GM12875 (cell line): ENCODE measurements at regions not wholly inside any gene's neighbourhood (a gene's known extent, or its start where the extent isn't known, plus 50 kb on each side); places are given as distances from the start of the nearest gene placed in this dataset.

Experiments used
- H3K4me3 ChIP-seq: one replicate; pipeline ENCODE4 v1.5.1; 2011; ENCODE audit warnings: low read depth, low read length, control low read depth
- TF ChIP-seq, protein P1 (sequence below): IDR thresholded peaks from 2 replicates; pipeline ENCODE4 v1.5.1; 2011; ENCODE audit warnings: low read depth, mild to moderate bottlenecking, control low read depth, inconsistent platforms, low read length, moderate library complexity, borderline replicate concordance; ENCODE audit not compliant: insufficient read depth

DNA sequence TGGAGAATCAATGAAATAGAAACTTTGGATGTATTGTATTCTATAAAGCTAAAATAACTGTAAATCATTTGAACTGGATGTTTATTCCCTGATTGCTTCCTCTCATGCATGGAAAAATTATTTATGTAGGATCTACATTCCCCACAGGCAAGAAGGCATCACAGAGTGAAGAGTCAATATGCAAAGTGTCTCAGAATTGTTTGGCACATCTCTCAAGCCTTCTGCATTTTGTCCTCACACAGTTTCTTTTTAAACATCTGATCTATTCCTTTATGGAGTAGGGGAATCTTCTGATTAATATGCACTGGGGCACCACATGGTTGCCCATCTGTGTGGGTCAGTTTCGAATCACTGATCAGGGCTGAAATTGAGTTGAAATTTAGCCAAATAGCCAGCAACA lies 465.4 kb downstream of the ZNF804A start:
- TF ChIP-seq, protein P1, sequence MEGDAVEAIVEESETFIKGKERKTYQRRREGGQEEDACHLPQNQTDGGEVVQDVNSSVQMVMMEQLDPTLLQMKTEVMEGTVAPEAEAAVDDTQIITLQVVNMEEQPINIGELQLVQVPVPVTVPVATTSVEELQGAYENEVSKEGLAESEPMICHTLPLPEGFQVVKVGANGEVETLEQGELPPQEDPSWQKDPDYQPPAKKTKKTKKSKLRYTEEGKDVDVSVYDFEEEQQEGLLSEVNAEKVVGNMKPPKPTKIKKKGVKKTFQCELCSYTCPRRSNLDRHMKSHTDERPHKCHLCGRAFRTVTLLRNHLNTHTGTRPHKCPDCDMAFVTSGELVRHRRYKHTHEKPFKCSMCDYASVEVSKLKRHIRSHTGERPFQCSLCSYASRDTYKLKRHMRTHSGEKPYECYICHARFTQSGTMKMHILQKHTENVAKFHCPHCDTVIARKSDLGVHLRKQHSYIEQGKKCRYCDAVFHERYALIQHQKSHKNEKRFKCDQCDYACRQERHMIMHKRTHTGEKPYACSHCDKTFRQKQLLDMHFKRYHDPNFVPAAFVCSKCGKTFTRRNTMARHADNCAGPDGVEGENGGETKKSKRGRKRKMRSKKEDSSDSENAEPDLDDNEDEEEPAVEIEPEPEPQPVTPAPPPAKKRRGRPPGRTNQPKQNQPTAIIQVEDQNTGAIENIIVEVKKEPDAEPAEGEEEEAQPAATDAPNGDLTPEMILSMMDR, result no peak
- H3K4me3 ChIP-seq, result no peak overlapping the region

DNA sequence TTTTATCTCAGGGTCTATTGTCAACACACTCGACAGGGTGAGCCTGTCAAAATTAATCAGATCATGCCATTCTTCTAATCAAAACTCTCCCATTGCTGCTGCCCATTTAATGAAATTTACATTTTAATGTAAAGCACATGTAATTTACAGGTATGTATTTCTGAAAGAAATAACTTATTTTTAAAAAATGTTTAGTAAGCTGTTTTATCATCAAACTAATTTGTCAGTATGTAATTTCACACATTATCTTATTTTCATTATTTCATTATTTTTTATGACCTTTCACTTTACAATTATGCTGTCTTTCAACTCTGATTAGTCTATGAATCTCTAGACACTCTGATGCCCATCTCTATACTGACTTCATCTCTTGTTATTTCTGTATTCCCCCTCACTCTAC lies 467.8 kb downstream of the ZNF804A start:
- TF ChIP-seq, protein P1, result no peak

DNA sequence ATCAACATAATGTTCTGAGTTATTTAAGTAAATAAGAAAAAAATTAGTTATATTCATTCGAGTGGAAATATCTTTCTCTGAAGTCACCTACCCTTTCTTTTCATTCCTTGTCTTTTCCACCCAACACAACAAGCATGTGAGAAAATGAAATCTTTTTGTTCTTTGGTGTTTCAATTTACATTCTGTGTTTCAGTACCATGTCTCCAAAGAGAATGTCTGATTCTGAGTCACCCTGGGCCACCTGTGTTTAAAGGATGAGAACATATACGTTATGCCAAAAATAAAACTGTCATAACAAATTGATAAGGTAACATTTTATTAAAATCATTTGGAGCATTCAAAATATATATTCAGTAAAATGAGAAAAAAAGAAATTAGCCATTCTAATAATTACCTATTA lies 470.8 kb downstream of the ZNF804A start:
- TF ChIP-seq, protein P1, result no peak
- H3K4me3 ChIP-seq, result no peak overlapping the region

More for the DNA sequence above, 467.8 kb downstream of the ZNF804A start:
- no peak overlapping the region for H3K4me3 ChIP-seq

DNA sequence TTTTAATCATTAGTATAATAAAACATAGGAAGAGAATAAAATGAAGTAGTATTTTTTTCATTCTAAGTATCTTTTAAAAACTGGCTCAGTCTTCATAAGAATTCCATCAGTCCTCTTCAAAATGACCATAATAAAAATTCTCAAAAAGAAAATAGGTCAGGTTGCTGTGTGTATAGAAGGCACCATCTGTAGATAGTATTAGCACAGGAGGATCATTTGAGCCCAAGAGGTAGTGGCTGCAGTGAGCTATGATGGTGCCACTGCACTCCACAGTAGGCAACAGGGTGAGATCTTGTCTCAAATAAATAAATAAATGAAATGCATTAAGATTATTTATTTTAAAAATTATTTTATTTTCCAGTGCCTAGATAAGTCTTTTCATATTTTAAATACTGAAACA lies 475.8 kb downstream of the ZNF804A start:
- TF ChIP-seq, protein P1, result no peak
- H3K4me3 ChIP-seq, result no peak overlapping the region

DNA sequence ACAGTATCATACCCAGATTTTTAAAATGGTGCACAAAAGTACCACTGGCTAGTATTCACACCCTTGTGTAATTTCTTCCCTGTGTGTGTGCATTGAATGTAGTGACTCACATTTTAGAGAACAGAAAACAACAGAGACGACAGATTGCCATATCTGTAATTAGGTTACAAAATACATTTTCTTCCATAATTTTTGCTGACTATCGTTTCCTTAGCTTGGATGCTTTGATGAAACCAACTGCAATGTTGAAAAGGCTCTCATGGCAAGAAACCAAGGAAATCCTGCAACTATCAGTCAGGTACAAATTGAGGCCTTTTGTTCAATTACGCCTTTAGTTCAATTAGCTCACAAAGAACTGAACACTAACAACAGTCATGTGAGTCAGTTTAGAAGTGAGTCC lies 484.4 kb downstream of the ZNF804A start:
- H3K4me3 ChIP-seq, result no peak overlapping the region
- TF ChIP-seq, protein P1, result no peak

DNA sequence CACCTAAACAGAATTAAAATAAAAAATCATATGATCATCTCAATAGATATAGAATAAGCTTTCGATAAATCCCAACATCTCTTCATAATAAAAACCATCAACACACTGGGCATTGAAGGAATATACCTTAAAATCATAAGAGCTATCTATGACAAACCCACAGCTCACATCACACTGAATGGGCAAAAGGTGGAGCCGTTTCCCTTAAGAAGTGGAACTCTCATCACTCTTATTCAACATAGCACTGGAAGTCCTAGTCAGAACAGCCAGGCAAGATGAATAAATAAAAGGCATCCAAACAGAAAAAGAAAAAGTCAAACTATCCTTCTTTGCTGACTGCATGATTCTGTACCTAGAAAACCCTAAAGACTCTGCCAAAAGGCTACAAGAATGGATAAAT lies 510.3 kb downstream of the ZNF804A start:
- H3K4me3 ChIP-seq, result no peak overlapping the region
- TF ChIP-seq, protein P1, result no peak

DNA sequence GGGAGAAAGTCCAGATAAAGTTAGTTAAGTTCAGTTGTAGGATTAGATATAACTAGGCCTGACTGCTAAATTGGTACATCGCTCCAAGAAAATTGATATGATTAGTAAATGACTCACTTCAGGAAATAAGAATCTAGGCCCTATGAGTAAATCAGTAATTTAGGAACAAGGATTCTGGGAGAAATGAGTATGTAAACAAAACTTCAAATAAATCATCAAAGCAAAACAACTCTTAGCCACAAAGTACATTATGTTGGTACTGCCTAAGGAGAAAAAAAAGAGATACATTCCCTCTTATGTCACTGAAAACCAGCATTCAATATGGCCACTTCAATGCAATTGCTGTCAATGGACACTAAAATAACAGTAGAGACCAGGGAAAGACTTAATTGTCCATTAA lies 529.1 kb downstream of the ZNF804A start:
- no peak overlapping the region for H3K4me3 ChIP-seq
- TF ChIP-seq, protein P1, result no peak
